Stimulated activated CD4-positive, alpha-beta T cell treated with anti-CD3 and anti-CD28 coated beads, Interleukin-4, amount 100 ng/mL, for 48 hours (primary cell): ENCODE measurements at regions not wholly inside any gene's neighbourhood (a gene's known extent, or its start where the extent isn't known, plus 50 kb on each side); places are given as distances from the start of the nearest gene placed in this dataset.
"Not testable (repeated sequence)": the region's sequence is repeated elsewhere in the genome, so short reads cannot be mapped to it uniquely, and the experiment has no call there.

Experiments
- DNase-seq, 2 donors: peaks; one replicate each; pipeline ENCODE4 v3.0.0-alpha.2; 2020; ENCODE audit warnings: low read depth in 2 of 2

DNA sequence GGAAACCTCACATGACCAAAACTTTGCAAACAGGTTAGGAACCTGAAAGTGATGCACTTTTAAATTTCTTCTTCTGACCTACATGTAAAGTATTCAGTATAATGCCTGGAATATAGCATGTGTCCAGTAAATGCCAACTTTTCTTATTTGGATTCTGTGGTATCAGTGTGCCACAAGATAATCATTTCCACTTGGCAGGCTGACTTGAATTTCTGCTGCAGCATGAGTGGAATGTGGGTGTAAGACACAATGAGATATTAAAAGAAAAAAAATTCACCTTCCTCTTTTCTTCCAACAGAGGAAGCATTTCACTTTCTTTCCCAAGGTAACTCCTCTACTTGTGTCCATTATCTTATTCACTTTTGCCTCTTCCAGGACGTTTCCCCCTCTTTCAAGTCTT is 141.9 kb upstream of the PRKD1 start:
- no peak for DNase-seq

DNA sequence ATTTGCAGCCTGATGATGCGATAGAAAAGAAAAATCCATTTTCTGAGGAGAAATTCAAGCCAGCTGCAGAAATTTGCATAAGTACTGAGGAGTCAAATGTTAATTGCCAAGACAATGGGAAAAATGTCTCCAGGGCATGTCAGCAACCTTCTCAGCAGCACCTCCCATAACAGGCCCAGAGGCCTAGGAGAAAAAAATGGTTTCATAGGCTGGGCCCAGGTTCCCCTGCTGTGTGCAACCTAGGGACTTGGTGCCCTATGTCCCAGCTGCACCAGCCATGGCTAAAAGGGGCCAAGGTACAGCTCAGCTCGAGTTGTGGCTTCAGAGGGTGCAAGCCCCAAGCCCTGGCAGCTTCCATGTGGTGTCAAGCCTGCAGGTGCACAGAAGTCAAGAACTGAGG is 144.8 kb upstream of the PRKD1 start:
- DNase-seq, result not testable (repeated sequence)

DNA sequence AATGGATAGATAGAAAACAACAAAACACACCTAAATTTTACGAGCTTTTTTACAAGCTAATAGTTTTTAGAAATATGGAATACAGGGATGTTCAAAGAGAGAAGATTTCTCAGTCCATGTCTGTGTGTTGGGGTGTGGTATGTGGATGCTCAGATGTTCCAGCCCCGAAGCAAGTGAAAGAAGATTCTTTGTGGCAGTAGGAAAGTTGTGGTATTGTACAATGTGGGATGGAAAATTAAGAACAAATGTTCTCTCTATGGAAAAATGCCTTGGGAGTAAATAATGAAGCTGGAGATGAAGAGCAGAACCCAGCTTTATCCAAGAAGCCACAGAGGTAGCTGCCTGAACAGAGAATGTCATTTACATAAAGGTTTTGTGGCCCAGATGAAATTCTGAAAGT is 150.3 kb upstream of the PRKD1 start:
- no peak for DNase-seq

DNA sequence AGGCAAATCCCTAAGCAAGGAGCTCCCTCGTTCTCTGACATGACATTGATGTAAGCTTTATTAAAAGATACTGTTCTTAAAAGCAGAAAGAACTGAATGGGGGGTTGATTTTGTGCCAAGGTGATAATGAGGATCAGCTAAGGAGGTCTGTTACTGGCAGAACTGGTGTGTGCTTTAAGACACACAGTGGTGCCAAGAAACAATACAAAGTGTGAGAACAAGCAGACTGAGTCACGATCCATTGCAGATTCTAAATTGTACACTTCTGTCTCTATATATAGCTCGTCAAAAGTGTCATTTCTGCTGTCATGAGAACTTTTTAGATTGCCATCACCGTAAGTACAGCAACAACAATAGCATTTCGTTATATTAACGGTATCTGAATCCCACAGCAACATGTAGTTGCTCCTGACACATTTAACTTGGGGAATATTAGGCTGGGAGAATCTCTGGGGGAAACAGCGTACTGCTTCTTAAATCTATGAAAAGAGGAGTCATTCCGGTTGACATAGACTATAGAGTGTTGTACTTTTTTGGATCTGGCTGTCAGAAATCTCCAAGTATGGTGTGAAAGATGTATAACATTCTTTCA is 151.3 kb upstream of the PRKD1 start:
- no peak for DNase-seq

DNA sequence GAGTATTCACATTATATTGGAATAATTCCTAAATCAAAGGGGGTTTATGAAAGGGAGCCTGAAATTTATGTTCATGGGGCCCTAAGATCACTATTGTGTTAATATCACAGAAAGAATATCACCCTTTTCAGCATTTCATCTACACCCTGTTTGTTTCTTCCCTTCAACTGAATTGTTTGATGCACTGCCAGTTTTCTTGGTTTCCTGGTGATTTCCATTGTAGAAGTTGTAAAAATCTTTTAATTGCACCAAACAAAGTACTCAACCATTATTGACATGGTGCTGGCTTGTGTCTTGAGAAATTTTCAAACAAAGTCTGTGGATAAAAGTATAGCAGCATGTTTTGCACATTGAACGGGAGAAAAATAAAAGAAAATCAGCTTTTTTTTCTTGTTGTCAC is 154.8 kb upstream of the PRKD1 start:
- DNase-seq, result no peak

DNA sequence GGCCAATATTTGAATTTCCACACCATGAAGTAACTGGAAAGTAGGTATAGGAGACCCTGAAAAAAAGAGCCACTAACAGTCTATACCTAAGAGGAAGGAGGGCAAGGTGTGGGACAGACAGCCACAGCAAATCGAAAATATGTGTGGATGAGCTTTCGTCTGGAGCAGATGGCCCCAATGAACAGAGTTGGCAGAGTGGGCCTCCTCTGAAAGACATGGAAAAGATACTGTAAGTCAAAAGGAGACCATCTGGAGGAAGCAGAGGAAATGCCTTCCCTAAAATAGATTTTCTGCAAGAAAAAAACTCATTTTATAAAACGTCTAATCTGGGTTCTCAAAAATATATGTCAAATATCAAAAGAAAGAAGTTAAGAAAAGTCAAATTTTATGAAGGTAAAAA is 157.2 kb upstream of the PRKD1 start:
- no peak for DNase-seq

DNA sequence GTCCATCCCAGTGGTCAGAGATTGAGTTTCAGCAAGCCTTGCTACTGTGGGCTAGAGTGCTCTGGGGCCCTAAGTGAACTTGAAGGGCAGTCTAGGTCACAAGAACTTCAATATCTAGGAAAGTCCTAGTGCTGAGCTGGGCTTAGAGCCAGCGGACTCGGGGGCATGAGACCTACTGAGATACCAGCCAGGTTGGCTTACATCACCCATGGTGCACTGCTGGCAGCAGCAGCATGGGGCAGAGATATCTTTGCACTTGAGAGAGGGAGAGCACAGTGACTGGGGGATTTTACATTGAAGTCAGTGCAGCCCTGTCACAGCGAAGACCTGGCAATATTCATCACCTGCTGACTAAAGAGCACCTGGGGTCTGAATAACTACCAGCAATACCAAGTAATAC is 158.3 kb upstream of the PRKD1 start:
- no peak for DNase-seq

DNA sequence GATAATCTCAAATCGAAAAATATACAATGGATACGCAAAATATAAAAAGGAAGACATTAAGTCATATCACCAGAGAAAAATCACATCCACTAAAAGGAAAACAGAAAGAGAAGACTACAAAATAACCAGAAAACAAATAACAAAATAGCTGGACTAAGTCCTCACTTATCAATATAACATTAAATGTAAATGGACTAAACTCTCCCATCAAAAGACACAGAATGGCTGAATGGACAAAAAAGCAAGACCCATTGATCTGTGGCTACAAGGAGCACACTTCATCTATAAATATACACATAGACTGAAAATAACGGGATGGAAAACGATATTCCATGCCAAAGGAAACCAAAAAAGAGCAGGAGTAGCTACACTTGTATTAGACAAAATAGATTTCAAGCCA is 161.0 kb upstream of the PRKD1 start:
- DNase-seq, result no peak

DNA sequence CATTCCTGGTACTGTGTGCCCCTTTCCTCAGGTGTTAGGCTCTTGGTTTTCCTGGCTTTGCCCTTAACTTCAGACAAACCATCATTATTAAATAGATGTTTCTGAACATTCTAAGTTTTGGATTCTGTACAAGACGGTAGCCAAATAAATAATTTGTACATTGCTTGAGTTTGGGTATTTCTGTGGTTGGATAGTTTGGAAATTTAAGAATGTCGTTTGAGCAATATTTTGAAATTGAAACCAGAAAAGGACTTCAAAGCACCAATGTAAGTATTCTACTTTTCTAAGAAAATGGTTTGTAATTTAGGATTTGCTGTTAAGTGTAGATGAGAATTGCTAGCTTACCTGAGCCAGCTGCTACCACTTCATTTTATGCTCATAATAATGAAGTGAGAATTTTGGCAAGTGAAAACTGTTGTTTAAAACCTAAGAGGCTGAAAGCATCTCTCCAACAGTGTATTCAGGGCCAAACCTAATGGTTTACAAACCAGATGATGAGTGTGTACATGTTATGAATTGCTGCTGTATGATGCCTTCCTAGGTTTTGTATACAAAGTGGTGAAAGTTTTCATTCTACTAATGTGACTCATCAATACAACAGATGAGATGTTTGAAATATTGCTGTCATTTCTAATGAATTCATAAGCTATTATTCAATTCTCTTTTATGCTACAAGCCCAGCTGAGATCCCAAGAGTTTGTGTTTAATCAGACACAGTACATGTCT is 181.5 kb upstream of the PRKD1 start:
- no peak for DNase-seq

DNA sequence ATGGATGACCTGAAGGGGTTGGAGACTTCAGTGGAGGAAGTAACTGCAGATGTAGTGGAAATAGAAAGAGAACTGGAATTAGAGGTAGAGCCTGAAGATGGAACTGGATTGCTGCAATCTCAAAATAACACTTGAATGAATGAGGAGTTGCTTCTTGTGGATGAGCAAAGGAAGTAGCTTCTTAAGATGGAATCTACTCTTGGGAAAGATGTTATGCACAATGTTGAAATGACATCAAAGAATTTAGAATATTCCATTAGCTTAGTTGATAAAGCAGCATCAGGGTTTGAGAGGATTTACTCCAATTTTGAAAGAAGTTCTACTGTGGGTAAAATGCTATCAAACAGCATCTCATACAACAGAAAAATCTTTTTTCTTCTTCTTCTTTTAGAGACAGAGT is 186.4 kb upstream of the PRKD1 start:
- DNase-seq, result no peak

DNA sequence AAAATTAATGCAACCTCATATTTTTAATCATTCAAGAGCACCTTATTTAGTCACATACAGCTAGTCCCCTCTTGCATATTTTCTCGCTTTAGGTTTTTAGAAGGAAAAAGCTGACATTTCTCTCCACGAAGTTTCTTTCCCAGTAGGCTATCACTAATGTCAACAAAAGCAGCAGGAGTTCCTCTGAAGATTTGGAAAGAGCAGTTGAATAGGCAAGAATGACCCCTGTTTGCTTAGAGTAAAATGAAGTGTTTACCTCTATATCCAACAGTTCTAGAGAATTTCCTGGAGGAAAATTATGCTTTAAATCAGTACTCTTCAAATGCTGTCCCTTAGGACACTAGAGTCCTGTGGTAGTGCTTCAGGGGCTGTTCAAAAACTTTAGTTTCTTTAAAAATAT is 188.1 kb upstream of the PRKD1 start:
- no peak for DNase-seq

DNA sequence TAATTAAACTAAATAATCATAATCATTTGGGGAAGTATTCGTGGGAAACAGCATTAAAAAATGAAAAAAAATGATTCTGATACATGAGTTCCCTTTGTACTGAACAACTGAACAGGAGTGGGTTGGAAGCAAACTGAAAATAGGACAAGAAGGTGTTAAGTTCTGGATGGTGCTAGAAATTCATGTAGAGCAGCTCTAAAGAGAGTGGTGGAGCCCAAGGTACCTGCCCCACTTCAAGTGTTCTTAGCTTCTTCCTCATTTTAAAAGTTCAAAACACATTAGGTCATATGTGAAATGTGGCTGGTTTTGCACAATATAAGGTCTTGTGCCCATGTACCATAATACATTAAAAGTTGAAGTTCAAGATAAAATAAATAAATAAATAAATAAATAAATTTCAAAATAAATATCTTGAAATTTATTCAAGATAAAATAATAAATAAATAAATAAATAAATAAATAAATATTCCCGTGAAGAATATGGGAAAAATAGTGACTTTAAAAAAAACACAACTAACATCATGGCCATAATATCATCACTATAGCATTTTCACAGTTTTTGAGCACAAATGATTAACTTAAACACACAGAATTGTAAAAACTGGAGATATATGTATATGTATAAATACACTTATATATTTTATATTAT is 191.5 kb upstream of the PRKD1 start:
- no peak for DNase-seq

DNA sequence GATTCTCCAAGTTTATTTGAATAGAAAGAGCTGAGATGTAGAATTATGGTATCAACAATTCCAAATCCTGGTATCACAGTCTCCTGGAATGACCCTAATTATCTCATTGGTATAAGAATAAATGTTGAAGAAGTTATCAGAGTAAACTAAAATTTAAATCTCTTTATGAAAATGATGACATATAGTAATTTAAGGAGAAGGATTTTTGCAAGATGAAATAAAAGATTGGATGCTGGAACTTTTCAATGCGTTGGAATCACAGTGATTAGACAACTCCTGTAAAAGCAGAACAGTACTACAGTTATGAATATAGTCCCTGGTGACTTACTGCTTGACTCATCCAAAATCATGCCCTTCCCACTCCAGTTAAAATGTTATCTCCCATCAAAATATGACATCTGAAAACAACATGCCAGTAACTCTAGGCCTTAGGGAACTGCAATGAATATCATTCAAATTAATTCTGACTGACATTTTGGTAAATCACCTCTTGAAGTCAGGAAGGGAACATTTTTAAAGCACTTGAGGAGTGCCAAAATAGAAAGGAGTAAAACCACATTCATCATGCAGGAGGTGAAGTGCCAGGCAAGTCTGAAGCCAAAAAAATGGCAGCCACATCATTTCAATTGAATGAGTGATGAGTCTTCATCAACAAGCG is 197.8 kb upstream of the PRKD1 start:
- DNase-seq, result no peak

DNA sequence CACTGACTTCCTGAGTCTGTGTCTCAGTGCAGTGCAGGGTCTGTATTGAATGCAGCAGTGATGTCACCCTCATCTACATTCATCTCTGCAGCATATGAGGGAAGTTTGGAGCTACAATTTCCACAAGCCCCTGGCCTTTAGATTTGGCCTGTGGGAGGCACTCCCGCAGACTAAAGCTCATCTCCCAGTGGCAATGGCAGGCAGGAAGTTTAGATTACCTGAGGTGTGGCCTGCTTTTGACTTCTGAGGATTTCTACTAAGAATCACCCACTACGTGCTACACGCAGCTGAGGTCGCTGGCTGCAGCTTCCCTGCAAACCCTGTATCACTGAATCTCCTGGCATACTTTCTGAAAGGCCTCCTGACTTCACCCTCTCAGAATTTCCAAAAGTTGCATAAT is 202.2 kb upstream of the PRKD1 start:
- DNase-seq, result no peak

DNA sequence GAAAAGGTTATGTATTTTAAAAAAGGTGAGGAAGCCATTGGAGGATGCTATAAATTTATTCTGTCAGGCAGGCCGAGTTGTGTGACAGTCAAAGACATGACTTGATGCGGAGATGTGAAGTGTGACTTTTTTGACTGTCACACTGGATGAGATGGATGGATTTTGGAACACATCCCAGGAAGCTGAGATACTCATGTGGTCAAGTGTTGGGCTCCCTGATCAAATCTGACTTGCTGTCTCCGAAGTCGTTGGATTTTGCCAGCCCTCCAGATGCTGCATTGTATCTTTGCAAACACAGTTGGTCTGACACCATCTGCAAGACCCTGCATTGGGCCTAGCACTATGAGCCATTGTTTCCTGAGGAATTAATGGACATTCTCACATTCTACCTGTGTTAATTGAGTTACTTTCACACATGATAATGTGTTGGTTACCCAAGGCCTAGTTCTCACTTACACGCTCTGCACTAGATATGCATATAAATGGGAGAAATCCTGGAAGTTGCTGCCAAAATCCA is 204.0 kb upstream of the PRKD1 start:
- no peak for DNase-seq

DNA sequence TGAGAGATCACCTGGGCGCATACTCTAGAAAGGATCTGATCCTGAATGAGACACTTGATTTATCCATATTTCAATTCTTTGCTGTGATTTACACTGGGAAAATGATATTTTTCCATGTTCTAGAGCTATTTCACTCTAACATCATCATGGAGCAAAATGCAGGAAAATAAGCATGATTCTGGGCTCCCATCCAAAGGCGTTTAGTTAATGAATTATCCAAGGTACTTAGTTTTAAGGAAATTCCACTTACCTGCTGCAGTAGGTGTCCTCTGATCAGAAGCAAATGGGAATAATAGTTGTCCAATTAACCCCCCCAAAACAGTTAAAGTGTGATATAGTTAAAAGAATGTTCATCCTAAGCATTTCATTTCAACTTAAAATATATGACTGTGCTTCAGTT is 204.5 kb upstream of the PRKD1 start:
- DNase-seq, result no peak

DNA sequence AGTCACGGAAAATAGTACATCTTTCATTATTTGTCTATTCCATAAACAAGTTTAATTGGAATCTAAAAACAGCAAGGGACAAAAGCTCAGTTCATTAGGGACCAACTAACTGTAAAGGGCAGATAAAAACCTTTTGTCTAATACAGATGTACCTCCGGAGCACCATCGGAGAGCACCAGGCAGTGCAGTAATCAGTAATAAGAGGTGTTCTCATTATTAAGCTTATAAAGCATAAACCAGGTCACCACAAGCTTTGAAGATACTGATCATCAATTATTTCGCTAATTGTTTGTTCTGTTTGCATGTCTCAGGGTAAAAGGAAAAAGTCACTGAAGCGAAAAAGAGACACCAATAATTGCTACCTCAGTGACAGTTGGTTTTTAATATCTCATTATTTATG is 207.3 kb upstream of the PRKD1 start:
- no peak for DNase-seq

DNA sequence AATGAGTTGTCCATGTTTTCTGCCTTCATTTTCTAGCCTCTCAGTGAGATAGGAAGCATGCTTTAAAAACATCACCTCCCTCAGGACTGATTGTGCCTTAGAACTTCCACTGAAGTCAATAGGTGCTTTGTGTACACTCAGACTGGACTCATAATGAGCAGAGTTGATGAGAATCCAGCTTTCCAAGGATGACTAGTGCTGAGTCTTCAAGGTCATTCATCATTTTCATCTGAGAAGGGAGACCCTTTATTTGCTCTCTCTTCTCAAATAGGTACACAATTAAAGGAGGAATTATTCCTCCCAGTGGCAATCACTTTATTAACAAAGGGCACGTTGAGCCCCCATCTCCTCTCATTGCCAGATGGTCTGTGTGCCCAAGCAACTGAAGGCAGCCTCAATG is 210.9 kb upstream of the PRKD1 start:
- no peak for DNase-seq

DNA sequence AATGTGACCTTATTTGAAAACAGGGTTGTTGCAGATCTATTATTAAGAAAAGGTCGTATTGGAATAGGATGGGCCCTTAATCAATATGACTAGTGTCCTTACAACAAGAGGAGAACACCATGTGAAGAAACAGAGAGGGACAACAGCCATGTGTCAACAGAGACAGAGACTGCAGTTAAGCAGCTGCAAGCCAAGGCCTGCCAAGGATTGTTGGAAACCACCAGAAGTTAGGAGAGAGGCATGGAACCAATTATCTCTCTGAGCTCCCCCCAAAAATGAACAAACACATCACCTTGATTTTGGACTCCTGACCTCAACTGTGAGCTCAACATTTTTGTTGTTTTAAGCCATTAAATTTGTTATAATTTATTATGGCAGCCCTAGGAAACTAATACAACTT is 214.6 kb upstream of the PRKD1 start:
- DNase-seq, result no peak

DNA sequence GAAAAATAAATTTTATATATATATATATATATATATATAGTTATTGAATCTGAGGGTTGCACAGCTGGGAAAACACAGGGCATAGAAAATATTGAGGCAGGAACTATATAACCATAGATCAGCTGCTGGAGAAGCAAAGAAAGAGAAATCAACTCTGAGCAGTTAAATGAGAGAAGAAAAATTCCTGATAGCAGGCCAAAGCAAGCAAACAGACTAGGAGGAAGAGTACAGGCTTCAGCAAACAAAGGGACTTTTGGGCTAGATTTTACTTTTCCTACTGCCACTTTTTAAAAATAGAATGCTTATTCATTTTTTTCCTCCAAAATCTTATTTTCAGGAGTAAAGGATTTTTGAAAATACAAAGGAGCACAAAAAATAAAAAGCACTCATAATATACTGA is 216.0 kb upstream of the PRKD1 start:
- no peak for DNase-seq

DNA sequence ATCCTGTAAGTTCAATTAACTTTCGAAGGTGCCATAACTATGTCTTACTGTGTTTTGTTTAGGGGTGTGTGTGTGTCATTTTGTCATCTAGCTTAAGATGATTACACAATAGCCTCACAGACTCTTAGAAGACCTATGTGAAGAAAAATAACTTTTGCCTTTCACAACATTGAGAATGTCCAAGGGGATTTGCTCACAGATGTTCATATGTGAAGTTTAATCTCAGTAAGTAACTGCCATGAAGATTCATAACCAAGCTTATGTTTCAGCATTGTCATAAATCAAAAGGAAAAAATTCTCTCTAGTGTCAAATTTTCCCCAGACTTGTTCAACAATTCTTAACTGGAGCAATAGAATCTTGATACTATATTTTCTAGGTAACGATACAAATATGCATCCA is 226.1 kb upstream of the PRKD1 start:
- no peak for DNase-seq

DNA sequence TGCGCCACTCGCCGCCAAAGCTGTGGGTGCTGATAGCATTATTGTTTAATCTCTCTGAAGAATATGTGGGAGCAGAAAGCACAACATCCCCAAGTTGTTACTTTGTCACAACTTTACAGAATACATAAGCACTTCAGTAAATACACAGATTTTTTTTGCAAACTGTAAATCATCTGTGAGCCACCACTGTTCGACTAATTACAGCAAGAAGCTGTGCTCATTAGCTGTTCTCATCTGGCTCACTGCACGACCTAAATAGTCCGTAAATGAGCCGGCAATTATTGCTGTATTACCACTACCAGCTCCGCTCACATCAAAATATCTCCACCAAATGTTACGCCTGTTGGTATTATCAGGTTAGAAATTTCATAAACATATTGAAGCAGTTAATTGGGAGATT is 228.9 kb upstream of the PRKD1 start:
- no peak for DNase-seq

DNA sequence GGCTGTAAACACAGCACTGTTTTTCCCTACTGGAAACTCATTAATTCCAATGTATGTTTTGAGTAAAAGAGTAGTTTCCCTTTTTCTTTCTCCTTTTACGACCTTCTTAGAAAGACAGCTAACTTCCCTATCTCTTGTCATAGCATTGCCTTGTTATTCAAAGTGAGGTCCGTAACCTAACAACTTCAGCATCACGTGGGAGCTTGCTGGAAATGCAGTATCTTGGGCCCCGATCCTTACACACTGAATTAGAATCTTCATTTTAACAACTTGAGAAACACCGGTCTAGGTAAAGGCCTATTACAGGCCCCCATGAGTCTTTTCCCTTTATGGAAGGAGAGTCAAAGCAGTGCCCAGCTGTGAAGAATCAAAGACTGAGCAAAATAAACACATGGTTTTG is 230.7 kb upstream of the PRKD1 start:
- DNase-seq, result no peak
